Dendritic cell treated with granulocyte-macrophage colony-stimulating factor and Interleukin-4, amounts not matched to agents 40 ng/mL and 50 ng/mL, for 4 days (primary cell): ENCODE measurements at regions not wholly inside any gene's neighbourhood (a gene's known extent, or its start where the extent isn't known, plus 50 kb on each side); places are given as distances from the start of the nearest gene placed in this dataset.
"Not testable (repeated sequence)": the region's sequence is repeated elsewhere in the genome, so short reads cannot be mapped to it uniquely, and the experiment has no call there.

Source experiments
- H3K27ac Mint-ChIP-seq: one replicate; pipeline ENCODE4 v1.8.0; 2022; ENCODE audit warnings: mild to moderate bottlenecking, mixed read lengths
- H3K27me3 Mint-ChIP-seq: one replicate; pipeline ENCODE4 v1.8.0; 2022; ENCODE audit warnings: mild to moderate bottlenecking, mixed read lengths
- H3K36me3 Mint-ChIP-seq: one replicate; pipeline ENCODE4 v1.8.0; 2022; ENCODE audit warnings: low read depth, mixed read lengths
- H3K4me1 Mint-ChIP-seq: one replicate; pipeline ENCODE4 v1.8.0; 2022; ENCODE audit warnings: low read depth, mixed read lengths
- H3K4me3 Mint-ChIP-seq: one replicate; pipeline ENCODE4 v1.8.0; 2022; ENCODE audit warnings: mild to moderate bottlenecking, moderate library complexity, mixed read lengths
- H3K9me3 Mint-ChIP-seq: one replicate; pipeline ENCODE4 v1.8.0; 2022; ENCODE audit warnings: mixed read lengths
- intact Hi-C: fragments of 100-400 bp; cut with micrococcal nuclease; formaldehyde crosslinking; loops from one replicate; pipeline ENCODE4 v1.15.0; 2022

DNA sequence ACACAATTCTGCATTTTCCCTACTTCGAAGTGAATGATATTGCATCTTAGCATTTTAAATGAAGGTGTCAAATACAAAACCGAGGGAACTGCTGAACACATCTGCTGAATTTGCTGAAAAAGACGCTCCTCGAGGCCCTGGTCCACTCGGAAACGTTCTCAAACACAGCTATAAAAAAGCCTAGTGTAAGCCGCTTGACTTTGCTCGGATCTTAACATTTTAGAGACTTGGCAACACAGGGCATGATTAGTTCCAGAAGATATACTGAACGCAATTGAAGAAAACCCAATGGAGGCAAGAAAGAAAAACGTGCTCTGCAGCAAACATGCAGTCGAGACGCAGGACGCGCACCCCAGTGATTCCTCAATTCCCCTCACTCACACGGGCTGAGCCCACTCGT, 506.4 kb upstream of the AMELY start:
- H3K4me1 Mint-ChIP-seq, result peaks cover 9% of the 10 kb centered on the region
- no peaks in the 10 kb centered on the region for H3K36me3 Mint-ChIP-seq
- H3K9me3 Mint-ChIP-seq, result peaks cover 8% of the 10 kb centered on the region
- peaks cover 3% of the 10 kb centered on the region for H3K27me3 Mint-ChIP-seq
- H3K4me3 Mint-ChIP-seq, result no peak overlapping the region
- H3K27ac Mint-ChIP-seq, result no peak overlapping the region
- intact Hi-C loops, result no loop called here

DNA sequence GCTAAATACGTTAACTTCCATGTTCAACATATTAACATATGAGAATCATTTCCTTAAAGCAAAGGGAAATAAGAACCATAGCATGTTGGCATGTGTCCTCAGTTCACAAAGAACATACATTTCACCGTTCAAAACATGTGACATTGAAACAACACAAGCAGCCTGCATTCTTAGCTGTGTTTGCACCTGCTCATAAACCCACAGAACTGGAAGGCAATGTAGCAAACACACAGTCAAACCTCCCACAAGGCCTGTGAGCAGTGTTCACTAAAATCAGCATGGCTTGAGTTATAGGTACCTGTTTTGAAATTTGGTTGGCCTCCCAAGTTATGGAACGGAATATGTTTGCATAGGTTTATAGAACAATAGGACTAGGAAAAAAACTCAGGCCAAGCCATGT, 504.9 kb upstream of the AMELY start:
- peaks cover 9% of the 10 kb centered on the region for H3K4me1 Mint-ChIP-seq
- H3K9me3 Mint-ChIP-seq, result peaks cover 14% of the 10 kb centered on the region
- H3K27ac Mint-ChIP-seq, result no peak overlapping the region
- no peak overlapping the region for H3K4me3 Mint-ChIP-seq
- intact Hi-C loops, result no loop called here
- H3K27me3 Mint-ChIP-seq, result peaks cover 3% of the 10 kb centered on the region
- H3K36me3 Mint-ChIP-seq, result no peaks in the 10 kb centered on the region

DNA sequence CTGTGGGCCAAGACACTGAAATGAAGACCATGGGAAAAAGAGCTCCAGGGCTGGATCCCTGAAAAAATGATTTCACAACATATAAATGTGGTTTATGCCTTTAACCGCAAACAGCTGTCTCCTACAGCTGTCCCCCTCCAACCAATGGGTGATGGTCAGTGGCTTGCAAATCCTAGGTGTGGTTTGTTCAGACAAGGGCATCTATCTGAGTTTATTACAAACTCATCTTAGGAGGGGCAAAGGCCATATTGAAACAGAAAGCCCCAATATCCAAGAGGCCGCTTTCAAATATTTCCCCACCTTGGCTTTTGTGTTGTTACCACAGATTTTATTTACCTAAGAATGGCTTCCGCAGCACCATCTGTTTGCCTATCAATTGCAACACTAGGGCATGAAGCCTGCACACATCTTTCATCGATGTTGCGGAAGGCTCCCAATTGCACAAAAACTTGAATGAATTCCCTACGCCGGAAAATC, 503.6 kb upstream of the AMELY start:
- Mint-ChIP-seq H3K4me1 (peaks cover 9% of the 10 kb centered on the region), H3K9me3 (peaks cover 26% of the 10 kb centered on the region), H3K27ac (no peak overlapping the region), H3K27me3 (peaks cover 5% of the 10 kb centered on the region), H3K36me3 (no peaks in the 10 kb centered on the region), H3K4me3 (no peak overlapping the region)
- intact Hi-C loops, result no loop called here

DNA sequence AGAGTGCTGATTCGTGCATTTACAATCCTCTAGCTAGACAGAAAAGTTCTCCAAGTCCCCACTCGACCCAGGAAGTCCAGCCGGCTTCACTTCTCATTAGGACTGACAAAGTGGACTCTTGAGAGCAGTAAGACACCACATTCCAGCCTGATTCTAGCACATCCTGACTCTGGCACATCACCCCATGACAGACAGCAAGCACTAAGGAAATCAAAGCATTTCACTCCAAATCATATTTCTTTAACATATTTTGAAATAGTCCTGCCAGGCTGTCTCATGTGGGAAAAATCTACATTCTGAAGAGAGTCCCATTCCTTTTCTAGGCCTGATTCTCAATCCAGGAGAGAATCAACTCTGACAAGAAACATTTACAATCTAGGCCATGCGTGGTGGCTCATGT, 478.5 kb upstream of the AMELY start:
- no peaks in the 10 kb centered on the region for H3K4me1 Mint-ChIP-seq
- peaks cover 1% of the 10 kb centered on the region for H3K27me3 Mint-ChIP-seq
- intact Hi-C loops, result no loop called here
- no peak overlapping the region for H3K27ac Mint-ChIP-seq
- no peak overlapping the region for H3K4me3 Mint-ChIP-seq
- H3K36me3 Mint-ChIP-seq, result peaks cover 56% of the 10 kb centered on the region
- H3K9me3 Mint-ChIP-seq, result peaks cover 61% of the 10 kb centered on the region

DNA sequence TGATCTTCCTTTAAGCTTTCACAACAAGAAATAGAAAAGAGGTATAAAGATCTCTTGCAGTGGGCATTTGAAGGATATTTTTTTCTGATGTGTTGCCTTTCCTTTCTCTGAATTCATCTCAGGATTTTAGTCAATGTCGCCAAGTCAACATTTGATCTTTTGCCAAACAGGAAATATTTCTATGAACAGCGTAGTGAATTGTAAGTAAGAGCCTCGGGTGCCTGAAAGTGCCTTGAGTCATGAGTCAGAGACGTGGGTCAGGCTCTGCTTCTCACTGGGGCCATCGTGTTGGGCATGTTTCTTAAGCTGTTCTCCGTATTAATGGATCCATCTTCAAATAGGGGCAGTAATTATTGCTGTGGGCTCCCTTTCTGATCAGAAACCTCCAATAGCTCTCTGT, 471.4 kb upstream of the AMELY start:
- peaks cover 7% of the 10 kb centered on the region for H3K9me3 Mint-ChIP-seq
- intact Hi-C loops, result no loop called here
- H3K4me3 Mint-ChIP-seq, result no peak overlapping the region
- H3K4me1 Mint-ChIP-seq, result no peaks in the 10 kb centered on the region
- H3K27me3 Mint-ChIP-seq, result no peaks in the 10 kb centered on the region
- peaks cover 63% of the 10 kb centered on the region for H3K36me3 Mint-ChIP-seq
- no peak overlapping the region for H3K27ac Mint-ChIP-seq

DNA sequence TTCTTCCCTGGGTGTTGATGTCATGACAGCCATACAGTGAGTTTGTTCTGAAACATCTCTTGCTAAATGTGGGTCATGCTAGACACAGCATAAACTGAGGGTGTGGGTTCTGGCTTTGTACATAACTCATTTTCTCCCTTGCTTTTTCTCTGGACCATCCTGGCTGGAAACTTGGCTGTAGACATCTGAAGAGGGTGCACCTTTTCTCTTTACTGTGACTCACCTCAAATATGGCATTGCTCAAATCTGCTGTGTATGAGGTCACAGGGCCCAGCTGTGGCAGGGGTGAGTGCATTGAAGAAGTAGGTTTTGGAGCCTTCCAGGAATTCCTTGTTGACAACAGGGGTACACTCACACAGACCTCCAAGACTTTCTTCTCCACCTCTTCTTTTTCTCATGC, 465.5 kb upstream of the AMELY start:
- Mint-ChIP-seq H3K27ac (no peak overlapping the region), H3K36me3 (peaks cover 87% of the 10 kb centered on the region), H3K27me3 (no peaks in the 10 kb centered on the region), H3K4me1 (no peaks in the 10 kb centered on the region), H3K4me3 (no peak overlapping the region), H3K9me3 (no peaks in the 10 kb centered on the region)
- intact Hi-C loops, result no loop called here

DNA sequence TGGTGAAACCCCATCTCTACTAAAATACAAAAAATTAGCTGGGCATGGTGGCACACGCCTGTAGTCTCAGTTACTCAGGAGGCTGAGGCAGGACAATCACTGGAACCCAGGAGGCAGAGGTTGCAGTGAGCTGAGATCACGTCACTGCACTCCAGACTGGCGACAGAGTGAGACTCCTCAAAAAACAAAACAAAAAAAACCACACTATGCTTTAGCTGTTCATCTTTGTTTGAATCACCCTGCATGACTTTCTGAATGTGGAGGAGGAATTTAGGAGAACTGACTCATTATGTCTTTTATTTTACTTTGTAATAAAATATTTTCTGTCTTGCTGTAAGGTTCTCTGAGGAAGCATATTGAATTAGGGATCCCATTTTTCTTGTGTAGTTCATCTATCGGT, 462.9 kb upstream of the AMELY start:
- H3K27ac Mint-ChIP-seq, H3K9me3 Mint-ChIP-seq, H3K4me1 Mint-ChIP-seq, intact Hi-C loops, H3K27me3 Mint-ChIP-seq, H3K4me3 Mint-ChIP-seq: not testable (repeated sequence)
- peaks cover 85% of the 10 kb centered on the region for H3K36me3 Mint-ChIP-seq

DNA sequence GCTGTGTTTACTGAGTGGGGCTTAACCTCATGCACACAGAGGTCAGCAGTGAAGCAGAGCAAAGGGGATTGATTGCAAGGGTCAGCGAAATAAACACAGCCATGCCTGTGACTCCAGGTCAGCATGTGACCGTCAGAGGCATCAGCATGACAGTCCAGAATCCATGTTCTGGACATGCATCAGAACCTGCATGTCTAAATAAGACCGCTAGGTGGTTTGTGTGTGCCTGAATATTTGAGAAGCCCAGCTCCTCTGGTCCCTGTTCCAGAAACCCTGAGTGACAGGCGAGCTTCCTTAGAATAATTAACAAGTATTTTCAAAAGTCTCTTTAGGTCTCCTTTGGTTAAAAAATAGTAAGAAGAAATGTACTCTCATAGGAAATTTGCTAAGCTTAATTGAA, 460.4 kb upstream of the AMELY start:
- H3K4me3 Mint-ChIP-seq, H3K4me1 Mint-ChIP-seq, H3K27ac Mint-ChIP-seq, H3K27me3 Mint-ChIP-seq, H3K9me3 Mint-ChIP-seq, intact Hi-C loops: not testable (repeated sequence)
- peaks cover 79% of the 10 kb centered on the region for H3K36me3 Mint-ChIP-seq

DNA sequence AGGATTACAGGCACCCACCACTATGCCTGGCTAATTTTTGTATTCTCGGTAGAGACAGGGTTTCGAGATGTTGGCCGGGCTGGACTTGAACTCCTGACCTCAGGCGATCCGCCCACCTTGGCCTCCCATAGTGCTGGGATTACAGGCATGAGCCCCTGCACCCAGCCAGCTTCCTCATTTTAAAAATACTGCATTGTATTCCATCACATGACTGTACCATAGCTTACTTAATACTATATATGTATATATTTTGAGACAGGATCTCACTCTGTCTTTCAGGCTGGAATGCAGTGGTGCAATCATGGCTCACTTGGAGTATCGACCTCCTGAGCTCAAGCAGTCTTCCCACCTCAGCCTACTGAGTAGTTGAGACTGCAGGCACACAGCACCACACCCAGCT, 459.5 kb upstream of the AMELY start:
- H3K9me3 Mint-ChIP-seq, H3K4me3 Mint-ChIP-seq, H3K27me3 Mint-ChIP-seq, H3K27ac Mint-ChIP-seq, H3K4me1 Mint-ChIP-seq, intact Hi-C loops: not testable (repeated sequence)
- peaks cover 70% of the 10 kb centered on the region for H3K36me3 Mint-ChIP-seq

DNA sequence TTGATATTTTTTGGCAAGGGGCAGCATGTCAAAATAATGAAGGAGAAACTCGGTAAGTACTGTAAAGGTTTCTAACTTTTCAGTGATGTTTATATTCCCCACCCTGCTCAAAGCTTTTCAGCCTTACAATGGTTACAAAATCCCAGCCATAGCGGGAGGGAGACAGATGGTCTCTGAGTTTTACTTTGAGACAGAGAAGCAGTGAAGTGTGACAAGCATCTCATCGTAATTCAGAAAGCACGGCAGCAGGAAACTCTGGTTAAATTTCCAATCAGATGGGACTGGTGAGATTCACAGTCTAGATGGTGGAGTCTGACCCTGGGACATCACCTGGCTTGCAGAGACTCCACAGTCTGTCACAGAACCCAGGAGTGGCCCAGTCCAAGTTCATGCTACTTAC, 448.0 kb upstream of the AMELY start:
- Mint-ChIP-seq H3K4me1 (peaks cover 7% of the 10 kb centered on the region), H3K36me3 (peaks cover 92% of the 10 kb centered on the region), H3K27me3 (no peaks in the 10 kb centered on the region), H3K27ac (no peak overlapping the region), H3K9me3 (no peaks in the 10 kb centered on the region), H3K4me3 (no peak overlapping the region)
- intact Hi-C loops, result loop anchor here (10.0 kb wide), 1 partner anchor 455 kb away; no protein-coding TSS in a partner anchor

DNA sequence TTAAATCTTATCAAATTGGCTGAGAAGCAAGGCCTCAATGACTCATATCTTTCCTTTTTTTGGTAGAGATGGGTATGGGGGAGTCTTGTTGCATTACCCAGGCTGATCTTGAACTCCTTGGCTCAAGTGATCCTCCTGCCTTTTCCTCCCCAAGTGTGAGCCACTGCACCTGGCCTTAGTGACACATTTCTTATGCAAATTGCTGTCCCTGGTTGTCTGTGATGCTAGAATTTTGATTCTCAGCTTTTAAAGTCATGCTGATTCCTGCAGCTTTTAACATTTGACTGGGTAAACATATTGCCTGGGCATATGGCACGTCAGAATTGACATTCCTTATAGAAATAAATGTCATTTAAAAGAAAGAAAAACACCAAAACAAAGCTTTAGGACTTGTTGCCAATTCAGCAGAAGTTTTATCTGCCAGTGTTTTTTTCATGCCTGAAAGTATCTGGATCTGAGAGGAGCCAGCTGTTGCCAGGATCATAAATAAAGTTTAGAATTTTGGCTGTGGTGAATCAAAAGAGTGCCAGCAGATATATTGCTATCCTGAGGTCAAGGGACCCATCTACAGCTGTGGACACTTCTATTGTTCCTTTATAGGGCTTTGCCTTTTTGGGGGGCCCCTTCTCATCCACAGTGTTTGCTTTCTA, 446.7 kb upstream of the AMELY start:
- intact Hi-C loops, result loop anchor here (10.0 kb wide), 1 partner anchor 457 kb away; no protein-coding TSS in a partner anchor
- no peak overlapping the region for H3K4me3 Mint-ChIP-seq
- H3K9me3 Mint-ChIP-seq, result no peaks in the 10 kb centered on the region
- H3K4me1 Mint-ChIP-seq, result no peaks in the 10 kb centered on the region
- peaks cover 92% of the 10 kb centered on the region for H3K36me3 Mint-ChIP-seq
- no peaks in the 10 kb centered on the region for H3K27me3 Mint-ChIP-seq
- no peak overlapping the region for H3K27ac Mint-ChIP-seq

DNA sequence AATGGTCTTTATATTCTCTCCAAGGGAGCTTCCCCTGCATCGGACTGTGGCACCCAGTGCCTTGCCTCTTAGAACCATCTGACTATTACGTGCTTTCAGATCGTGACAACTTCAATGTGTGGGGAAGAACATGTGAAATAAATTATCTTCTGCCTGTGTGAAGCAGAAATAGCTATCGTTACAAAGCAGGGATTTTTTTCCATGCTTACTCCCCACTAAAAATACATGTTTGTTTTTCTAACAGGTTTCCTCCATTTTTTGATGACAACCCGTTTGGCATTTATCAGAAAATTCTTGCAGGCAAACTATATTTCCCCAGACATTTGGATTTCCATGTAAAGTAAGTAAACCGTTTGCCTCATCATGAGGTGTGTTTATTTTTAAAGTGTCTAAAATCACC, 444.3 kb upstream of the AMELY start:
- intact Hi-C loops, result loop anchor here (10.0 kb wide), 1 partner anchor 459 kb away; no protein-coding TSS in a partner anchor
- peaks cover 92% of the 10 kb centered on the region for H3K36me3 Mint-ChIP-seq
- H3K4me3 Mint-ChIP-seq, H3K27ac Mint-ChIP-seq, H3K4me1 Mint-ChIP-seq, H3K27me3 Mint-ChIP-seq, H3K9me3 Mint-ChIP-seq: not testable (repeated sequence)

DNA sequence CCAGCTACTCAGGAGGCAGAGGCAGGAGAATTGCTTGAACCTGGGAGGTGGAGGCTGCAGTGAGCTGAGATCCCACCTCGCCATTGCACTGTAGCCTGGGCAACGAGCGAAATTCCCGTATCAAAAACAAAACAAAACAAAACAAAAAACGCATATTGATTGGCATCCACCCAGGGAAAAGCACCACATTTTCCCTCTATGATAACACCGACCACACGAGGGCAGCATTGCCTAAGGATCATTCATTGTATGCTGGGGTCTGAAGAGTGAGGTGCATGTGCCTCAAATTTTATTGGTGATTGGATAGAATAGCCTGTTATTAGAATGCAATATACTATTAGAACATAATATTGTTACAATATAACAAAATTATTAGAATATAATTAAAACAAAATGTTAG, 433.1 kb upstream of the AMELY start:
- H3K4me3 Mint-ChIP-seq, result no peak overlapping the region
- H3K27ac Mint-ChIP-seq, result no peak overlapping the region
- no peaks in the 10 kb centered on the region for H3K27me3 Mint-ChIP-seq
- H3K4me1 Mint-ChIP-seq, result peaks cover 28% of the 10 kb centered on the region
- peaks cover 79% of the 10 kb centered on the region for H3K36me3 Mint-ChIP-seq
- no peaks in the 10 kb centered on the region for H3K9me3 Mint-ChIP-seq
- intact Hi-C loops, result loop anchor here (2.0 kb wide), 1 partner anchor 528 kb away; no protein-coding TSS in a partner anchor

DNA sequence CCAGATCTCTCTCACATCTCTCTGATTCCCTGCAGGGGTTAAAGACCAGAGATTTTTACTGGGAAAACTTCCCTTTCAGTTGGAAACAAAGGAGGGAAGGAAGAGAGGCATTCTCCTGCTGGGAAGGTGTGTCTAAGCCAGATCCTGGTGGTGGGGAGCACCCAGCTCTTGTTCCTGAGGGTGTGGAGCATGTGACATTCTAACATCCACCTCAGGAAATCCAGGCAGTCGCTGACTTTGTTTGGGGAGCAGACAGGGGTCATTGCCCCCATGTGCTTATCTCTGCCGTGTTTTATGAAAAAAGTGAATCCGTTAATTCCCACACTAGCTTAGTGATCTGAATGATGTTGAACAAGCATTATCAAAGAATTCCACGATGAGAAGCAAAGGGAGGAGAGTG, 431.7 kb upstream of the AMELY start:
- H3K4me1 Mint-ChIP-seq, result peaks cover 36% of the 10 kb centered on the region
- intact Hi-C loops, result no loop called here
- peaks cover 81% of the 10 kb centered on the region for H3K36me3 Mint-ChIP-seq
- no peaks in the 10 kb centered on the region for H3K27me3 Mint-ChIP-seq
- H3K27ac Mint-ChIP-seq, result peak overlapping the region; percentile 80
- H3K9me3 Mint-ChIP-seq, result no peaks in the 10 kb centered on the region
- no peak overlapping the region for H3K4me3 Mint-ChIP-seq

DNA sequence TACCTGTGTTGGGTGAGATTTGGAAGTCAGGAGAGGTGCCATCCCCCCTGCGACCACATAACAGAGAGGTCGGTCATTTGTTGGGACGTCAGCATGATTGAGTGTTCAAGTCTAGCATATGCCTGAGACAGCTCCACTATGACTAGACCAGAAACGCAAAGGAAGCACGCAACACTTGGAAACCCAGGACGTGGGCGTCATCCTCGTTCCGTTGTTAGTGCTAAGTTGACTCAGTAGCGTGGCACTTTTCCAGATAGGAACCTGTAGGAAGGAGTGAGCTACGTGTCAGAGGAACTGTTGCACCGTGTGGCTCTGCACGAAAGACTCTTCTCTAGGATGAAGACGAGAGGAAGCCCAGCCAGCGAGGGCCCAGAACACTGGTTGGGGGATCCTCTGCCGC, 431.2 kb upstream of the AMELY start:
- H3K9me3 Mint-ChIP-seq, H3K4me3 Mint-ChIP-seq, intact Hi-C loops, H3K27me3 Mint-ChIP-seq: not testable (repeated sequence)
- peak overlapping the region; percentile 80 for H3K27ac Mint-ChIP-seq
- H3K36me3 Mint-ChIP-seq, result peaks cover 82% of the 10 kb centered on the region
- peaks cover 39% of the 10 kb centered on the region for H3K4me1 Mint-ChIP-seq
